ENCODE measurements at regions not wholly inside any gene's neighbourhood (a gene's known extent, or its start where the extent isn't known, plus 50 kb on each side); places are given as distances from the start of the nearest gene placed in this dataset.

DNA sequence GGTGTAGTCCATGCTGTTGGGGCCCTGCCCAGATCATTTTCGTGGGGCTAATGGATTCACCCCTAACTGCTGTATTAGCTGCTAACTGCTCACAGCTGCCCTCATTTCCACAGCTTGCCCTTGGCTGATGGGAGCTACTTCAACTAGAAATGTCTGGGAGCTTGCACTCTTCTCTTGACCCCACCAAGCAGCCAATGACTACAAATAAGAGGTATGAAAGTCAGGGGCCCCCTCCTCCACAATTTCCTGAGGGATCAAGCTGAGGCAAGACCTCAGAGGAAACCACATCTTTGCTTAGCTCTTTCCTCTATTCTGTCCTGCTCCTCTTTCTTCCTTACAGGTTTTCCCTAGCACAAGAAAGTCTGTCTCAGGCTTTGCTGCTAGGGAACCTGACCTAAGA, 397.5 kb downstream of the MLLT3 start:
- Histone ChIP-seq H3K9me3 (replicated peaks; ENCODE audit: control insufficient read depth, low read depth, low read length) (no peaks in the 10 kb centered on the region), H3K36me3 (ENCODE audit: control insufficient read depth, insufficient read depth, low read length) (no peaks in the 10 kb centered on the region), H3K27ac (ENCODE audit: low read length) (no peak overlapping the region), H3K4me3 (ENCODE audit: low read length) (no peak overlapping the region), H3K27me3 (ENCODE audit: control insufficient read depth, insufficient read depth, low read length) (no peaks in the 10 kb centered on the region), H3K4me1 (ENCODE audit: control insufficient read depth, insufficient read depth, low read length) (no peaks in the 10 kb centered on the region)
- DNase-seq = no peak
- 0% methylated on average over 1 of the region's 1 CpG for WGBS (ENCODE audit: insufficient coverage)

DNA sequence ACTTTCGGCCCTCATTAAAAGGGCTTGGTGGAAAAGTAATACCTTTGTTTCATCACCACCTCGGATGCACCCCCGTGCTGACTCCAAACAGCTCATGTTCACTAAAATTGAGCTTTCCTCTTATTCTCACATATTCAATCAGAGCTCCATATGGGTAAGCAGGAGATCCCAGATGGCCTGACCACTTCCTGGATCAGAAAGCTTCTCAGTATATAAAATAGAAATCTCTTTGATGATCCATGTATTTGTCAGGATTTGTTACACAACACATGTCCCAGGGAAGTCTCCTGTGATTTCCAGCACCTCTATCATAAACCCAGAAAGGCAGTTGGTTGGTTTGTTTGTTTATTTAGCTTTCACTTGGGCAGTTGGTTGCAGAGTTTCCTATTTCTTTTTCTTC, 402.0 kb downstream of the MLLT3 start:
- no peaks in the 10 kb centered on the region for H3K4me1 ChIP-seq (ENCODE audit: control insufficient read depth, insufficient read depth, low read length)
- no peak overlapping the region for H3K4me3 ChIP-seq (ENCODE audit: low read length)
- H3K9me3 ChIP-seq (replicated peaks; ENCODE audit: control insufficient read depth, low read depth, low read length) = no peaks in the 10 kb centered on the region
- no peaks in the 10 kb centered on the region for H3K36me3 ChIP-seq (ENCODE audit: control insufficient read depth, insufficient read depth, low read length)
- whole genome bisulfite sequencing (ENCODE audit: insufficient coverage) = no CpG with 5 or more reads among the region's 3 CpGs
- no peak for DNase-seq
- H3K27ac ChIP-seq (ENCODE audit: low read length) = no peak overlapping the region
- no peaks in the 10 kb centered on the region for H3K27me3 ChIP-seq (ENCODE audit: control insufficient read depth, insufficient read depth, low read length)

DNA sequence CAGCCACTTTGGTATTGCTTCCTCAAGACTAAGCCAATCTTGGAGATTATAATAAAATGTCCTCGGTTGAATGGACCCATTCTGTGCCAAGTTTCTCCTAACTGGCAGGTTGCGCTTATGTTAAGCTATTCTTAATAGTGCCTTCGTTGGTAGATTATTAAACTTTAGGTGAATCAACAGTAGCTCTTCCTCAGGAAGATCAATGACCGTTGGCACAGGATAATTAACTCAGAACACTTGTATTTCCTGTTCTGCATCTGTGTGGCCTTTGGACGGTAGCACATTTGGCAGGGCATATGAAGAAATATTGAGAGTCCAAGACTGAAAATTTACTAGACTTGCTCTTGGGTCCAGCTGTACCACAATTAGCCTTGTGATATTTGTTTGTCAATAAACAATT, 402.9 kb downstream of the MLLT3 start:
- WGBS (ENCODE audit: insufficient coverage) = 46% methylated on average over 2 of the region's 5 CpGs
- no peak overlapping the region for H3K4me3 ChIP-seq (ENCODE audit: low read length)
- no peaks in the 10 kb centered on the region for H3K9me3 ChIP-seq (replicated peaks; ENCODE audit: control insufficient read depth, low read depth, low read length)
- no peak overlapping the region for H3K27ac ChIP-seq (ENCODE audit: low read length)
- no peak for DNase-seq
- no peaks in the 10 kb centered on the region for H3K4me1 ChIP-seq (ENCODE audit: control insufficient read depth, insufficient read depth, low read length)
- H3K36me3 ChIP-seq (ENCODE audit: control insufficient read depth, insufficient read depth, low read length) = no peaks in the 10 kb centered on the region
- no peaks in the 10 kb centered on the region for H3K27me3 ChIP-seq (ENCODE audit: control insufficient read depth, insufficient read depth, low read length)

DNA sequence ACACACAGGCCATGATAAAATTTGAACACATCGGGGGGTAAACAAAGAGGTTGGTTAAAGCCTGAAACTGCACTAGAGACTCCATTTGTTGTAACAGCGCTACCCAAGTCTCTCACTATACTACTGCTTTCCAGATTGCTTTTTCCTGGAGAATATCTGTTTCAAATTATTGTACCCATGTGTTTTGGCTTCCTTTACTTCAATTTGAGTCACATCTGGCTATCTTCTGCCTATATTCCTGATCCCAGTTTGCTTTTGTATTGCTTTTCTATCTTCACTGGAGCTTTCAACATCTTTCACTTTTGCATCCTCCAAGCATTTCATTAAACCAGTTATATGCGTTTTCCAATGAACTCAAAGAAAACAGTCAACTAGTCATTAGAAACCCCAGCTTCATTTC, 404.7 kb downstream of the MLLT3 start:
- H3K4me1 ChIP-seq (ENCODE audit: control insufficient read depth, insufficient read depth, low read length) = no peaks in the 10 kb centered on the region
- H3K4me3 ChIP-seq (ENCODE audit: low read length) = no peak overlapping the region
- H3K9me3 ChIP-seq (replicated peaks; ENCODE audit: control insufficient read depth, low read depth, low read length) = no peaks in the 10 kb centered on the region
- no peaks in the 10 kb centered on the region for H3K36me3 ChIP-seq (ENCODE audit: control insufficient read depth, insufficient read depth, low read length)
- peak; percentile 13 for DNase-seq
- WGBS (ENCODE audit: insufficient coverage) = 80% methylated on average over 1 of the region's 3 CpGs
- no peaks in the 10 kb centered on the region for H3K27me3 ChIP-seq (ENCODE audit: control insufficient read depth, insufficient read depth, low read length)
- H3K27ac ChIP-seq (ENCODE audit: low read length) = no peak overlapping the region

DNA sequence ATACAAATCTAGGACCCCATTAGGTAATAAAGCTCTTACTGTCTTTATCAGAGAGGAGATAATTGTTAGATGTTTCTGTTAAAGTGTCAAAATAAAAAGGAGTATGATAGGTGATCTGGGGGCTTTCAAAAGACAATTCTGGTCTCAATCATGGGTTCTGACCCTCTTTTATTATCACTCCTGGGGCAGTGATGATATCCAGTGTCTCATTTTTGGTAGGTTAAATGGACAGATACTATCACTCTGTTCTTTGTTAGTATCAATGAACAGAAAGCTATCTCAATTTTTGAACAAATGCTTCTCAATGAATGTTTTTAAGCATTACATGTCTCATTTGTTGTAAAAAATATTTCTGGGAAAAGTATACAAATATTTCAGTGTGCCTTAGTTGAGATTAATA, 405.9 kb downstream of the MLLT3 start:
- H3K27me3 ChIP-seq (ENCODE audit: control insufficient read depth, insufficient read depth, low read length) = no peaks in the 10 kb centered on the region
- H3K36me3 ChIP-seq (ENCODE audit: control insufficient read depth, insufficient read depth, low read length) = no peaks in the 10 kb centered on the region
- no peak for DNase-seq
- no peak overlapping the region for H3K4me3 ChIP-seq (ENCODE audit: low read length)
- no peaks in the 10 kb centered on the region for H3K4me1 ChIP-seq (ENCODE audit: control insufficient read depth, insufficient read depth, low read length)
- no peak overlapping the region for H3K27ac ChIP-seq (ENCODE audit: low read length)
- H3K9me3 ChIP-seq (replicated peaks; ENCODE audit: control insufficient read depth, low read depth, low read length) = no peaks in the 10 kb centered on the region

DNA sequence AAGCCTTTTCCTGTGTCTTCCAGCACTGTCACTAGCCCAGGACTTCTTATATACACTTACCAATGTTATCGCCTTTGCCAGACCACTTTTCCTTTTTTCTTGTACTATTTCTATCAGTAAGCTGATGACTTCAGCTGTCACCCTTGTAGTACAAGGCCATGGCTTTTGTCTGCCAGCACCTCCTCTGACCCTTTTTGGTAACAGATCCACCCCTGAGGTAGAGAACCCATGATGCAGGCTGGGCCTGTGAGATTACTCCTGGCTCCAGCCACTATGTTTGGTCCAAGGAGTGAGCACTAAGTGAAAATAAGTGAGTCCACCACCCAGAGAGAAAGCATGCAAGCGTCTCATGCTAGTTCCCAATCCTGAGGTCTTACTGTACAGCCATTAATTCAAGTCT, 406.7 kb downstream of the MLLT3 start:
- Histone ChIP-seq H3K27ac (ENCODE audit: low read length) (no peak overlapping the region), H3K36me3 (ENCODE audit: control insufficient read depth, insufficient read depth, low read length) (no peaks in the 10 kb centered on the region), H3K4me3 (ENCODE audit: low read length) (no peak overlapping the region), H3K4me1 (ENCODE audit: control insufficient read depth, insufficient read depth, low read length) (no peaks in the 10 kb centered on the region), H3K9me3 (replicated peaks; ENCODE audit: control insufficient read depth, low read depth, low read length) (no peaks in the 10 kb centered on the region), H3K27me3 (ENCODE audit: control insufficient read depth, insufficient read depth, low read length) (no peaks in the 10 kb centered on the region)
- 100% methylated on average over 1 of the region's 2 CpGs for WGBS (ENCODE audit: insufficient coverage)
- DNase-seq = no peak

DNA sequence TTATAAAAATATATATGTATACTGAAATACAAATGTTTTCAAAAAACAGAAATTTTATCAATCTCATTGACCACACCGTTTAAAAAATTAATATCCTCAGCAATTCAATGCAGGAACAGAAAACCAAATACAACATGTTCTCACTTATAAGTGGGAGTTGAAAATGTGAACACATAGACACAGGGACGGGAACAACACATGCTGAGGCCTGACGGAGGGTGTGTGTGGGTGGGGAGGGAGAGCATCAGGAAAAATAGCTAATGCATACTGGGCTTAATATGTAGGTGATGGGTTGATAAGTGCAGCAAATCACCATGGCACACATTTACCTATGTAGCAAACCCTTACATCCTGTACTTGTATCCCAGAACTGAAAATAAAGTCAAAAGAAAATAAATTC, 409.5 kb downstream of the MLLT3 start:
- no peaks in the 10 kb centered on the region for H3K36me3 ChIP-seq (ENCODE audit: control insufficient read depth, insufficient read depth, low read length)
- H3K4me3 ChIP-seq (ENCODE audit: low read length) = no peak overlapping the region
- no peak overlapping the region for H3K27ac ChIP-seq (ENCODE audit: low read length)
- no peaks in the 10 kb centered on the region for H3K4me1 ChIP-seq (ENCODE audit: control insufficient read depth, insufficient read depth, low read length)
- H3K9me3 ChIP-seq (replicated peaks; ENCODE audit: control insufficient read depth, low read depth, low read length) = no peaks in the 10 kb centered on the region
- H3K27me3 ChIP-seq (ENCODE audit: control insufficient read depth, insufficient read depth, low read length) = no peaks in the 10 kb centered on the region
- no CpG with 5 or more reads among the region's 3 CpGs for WGBS (ENCODE audit: insufficient coverage)
- DNase-seq = no peak

DNA sequence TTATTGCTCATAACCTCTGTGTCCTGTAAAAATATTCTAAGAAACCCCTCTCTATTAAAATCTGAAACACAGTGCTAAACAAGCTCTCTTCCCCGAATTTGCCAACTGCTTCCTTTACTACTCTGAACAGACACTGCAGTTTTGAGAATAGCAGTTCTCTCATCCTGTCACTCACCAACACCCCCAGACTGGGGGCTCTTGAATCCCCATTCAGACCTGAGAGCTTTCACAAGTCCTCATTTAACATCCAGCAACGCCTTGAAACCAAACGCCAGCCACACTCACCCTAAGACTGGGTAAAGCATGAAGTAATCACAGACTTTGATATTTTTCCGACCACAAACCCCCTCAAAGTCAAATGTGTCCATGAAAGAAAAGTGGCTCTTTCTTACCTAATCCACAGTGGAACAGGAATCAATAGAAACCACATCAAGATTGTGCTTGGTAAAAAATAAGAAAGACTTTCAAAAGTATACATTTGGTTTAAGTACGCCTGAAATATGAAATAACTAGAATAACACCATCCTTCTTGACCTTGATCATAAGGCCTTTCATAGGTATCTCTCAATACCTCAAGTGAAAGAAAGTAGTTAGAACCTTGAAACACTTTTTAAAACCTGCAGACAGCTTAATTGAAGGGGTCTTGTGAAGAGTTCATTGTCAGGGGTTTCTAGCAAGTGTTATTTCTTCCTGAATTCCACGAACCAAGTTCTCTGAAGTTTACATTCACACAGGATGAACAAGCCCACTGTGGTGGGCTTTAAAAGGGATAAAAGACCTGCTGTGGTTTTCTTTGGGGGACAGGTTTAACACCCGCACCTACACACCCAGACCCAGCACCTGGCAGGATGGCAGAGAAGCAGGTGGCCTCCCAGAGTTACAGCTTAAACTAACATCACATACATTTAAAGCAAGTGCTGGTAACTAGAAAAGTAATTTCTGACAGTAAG, 412.6 kb downstream of the MLLT3 start:
- Histone ChIP-seq H3K27me3 (ENCODE audit: control insufficient read depth, insufficient read depth, low read length) (no peaks in the 10 kb centered on the region), H3K9me3 (replicated peaks; ENCODE audit: control insufficient read depth, low read depth, low read length) (no peaks in the 10 kb centered on the region), H3K4me1 (ENCODE audit: control insufficient read depth, insufficient read depth, low read length) (no peaks in the 10 kb centered on the region), H3K4me3 (ENCODE audit: low read length) (no peak overlapping the region), H3K27ac (ENCODE audit: low read length) (no peak overlapping the region), H3K36me3 (ENCODE audit: control insufficient read depth, insufficient read depth, low read length) (no peaks in the 10 kb centered on the region)
- WGBS (ENCODE audit: insufficient coverage) = 25% methylated on average over 1 of the region's 7 CpGs
- DNase-seq = no peak

DNA sequence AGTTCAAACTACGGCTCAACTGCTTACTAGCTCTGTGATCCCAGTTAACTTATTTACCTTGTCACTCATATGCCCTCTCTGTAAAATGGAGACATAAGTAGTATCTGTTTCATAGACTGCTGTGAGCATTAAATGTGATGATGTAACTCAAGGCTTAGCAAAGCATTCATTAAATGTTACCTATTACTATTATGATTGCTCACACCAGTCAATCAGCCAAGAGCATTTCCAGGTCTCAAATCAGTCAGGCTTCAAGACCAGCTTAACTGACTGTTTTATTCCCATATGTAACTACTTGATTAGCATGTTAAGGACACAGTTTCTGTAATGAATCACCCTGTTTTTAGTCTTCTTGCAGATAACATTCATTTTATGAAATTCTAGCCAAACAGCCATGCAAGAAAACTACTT, 413.3 kb downstream of the MLLT3 start:
- WGBS (ENCODE audit: insufficient coverage) = no CpG with 5 or more reads among the region's 1 CpG
- no peaks in the 10 kb centered on the region for H3K4me1 ChIP-seq (ENCODE audit: control insufficient read depth, insufficient read depth, low read length)
- no peaks in the 10 kb centered on the region for H3K27me3 ChIP-seq (ENCODE audit: control insufficient read depth, insufficient read depth, low read length)
- H3K4me3 ChIP-seq (ENCODE audit: low read length) = no peak overlapping the region
- H3K27ac ChIP-seq (ENCODE audit: low read length) = no peak overlapping the region
- DNase-seq = no peak
- no peaks in the 10 kb centered on the region for H3K9me3 ChIP-seq (replicated peaks; ENCODE audit: control insufficient read depth, low read depth, low read length)
- H3K36me3 ChIP-seq (ENCODE audit: control insufficient read depth, insufficient read depth, low read length) = no peaks in the 10 kb centered on the region

DNA sequence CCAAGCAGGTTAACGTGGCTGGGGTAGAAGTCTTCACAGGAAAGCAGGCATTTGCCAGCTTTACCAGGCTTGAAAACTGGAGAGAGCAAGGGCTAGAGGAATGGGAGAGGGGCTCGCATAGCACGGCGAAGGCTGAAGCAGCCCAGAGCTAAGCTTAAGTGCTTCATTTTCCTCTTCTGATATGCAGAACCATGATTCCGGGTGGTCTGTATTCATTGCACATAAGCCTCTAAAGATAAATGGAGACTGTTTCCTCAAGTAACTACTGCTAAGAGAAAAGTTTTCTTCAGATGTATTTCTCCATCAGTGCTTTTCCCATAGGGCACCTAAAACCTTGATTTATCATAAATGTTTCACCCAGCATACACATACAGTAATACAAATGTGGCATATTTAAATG, 414.1 kb downstream of the MLLT3 start:
- Histone ChIP-seq H3K36me3 (ENCODE audit: control insufficient read depth, insufficient read depth, low read length) (no peaks in the 10 kb centered on the region), H3K27me3 (ENCODE audit: control insufficient read depth, insufficient read depth, low read length) (no peaks in the 10 kb centered on the region), H3K4me3 (ENCODE audit: low read length) (no peak overlapping the region), H3K4me1 (ENCODE audit: control insufficient read depth, insufficient read depth, low read length) (no peaks in the 10 kb centered on the region), H3K27ac (ENCODE audit: low read length) (no peak overlapping the region), H3K9me3 (replicated peaks; ENCODE audit: control insufficient read depth, low read depth, low read length) (no peaks in the 10 kb centered on the region)
- no peak for DNase-seq
- 92% methylated on average over 3 of the region's 5 CpGs for WGBS (ENCODE audit: insufficient coverage)

DNA sequence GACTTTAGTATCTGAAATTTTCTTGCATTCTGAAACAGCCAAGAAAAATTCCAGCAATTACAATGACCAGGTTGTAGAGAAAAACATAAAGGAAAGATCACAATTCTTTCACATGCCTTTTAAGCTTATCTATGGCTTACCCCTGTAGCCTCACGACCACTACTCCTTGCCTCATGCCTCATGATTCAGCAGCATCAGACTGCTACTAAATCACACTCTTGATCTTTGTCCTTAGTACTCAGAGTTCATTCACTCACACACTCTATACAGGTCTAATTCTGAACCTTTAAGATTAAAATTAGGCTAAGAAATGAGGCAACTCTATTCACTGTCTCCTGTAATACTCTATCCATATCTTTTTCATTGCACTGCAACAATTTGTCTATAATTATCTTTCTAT, 415.1 kb downstream of the MLLT3 start:
- Histone ChIP-seq H3K27ac (ENCODE audit: low read length) (no peak overlapping the region), H3K36me3 (ENCODE audit: control insufficient read depth, insufficient read depth, low read length) (no peaks in the 10 kb centered on the region), H3K9me3 (replicated peaks; ENCODE audit: control insufficient read depth, low read depth, low read length) (no peaks in the 10 kb centered on the region), H3K27me3 (ENCODE audit: control insufficient read depth, insufficient read depth, low read length) (no peaks in the 10 kb centered on the region), H3K4me1 (ENCODE audit: control insufficient read depth, insufficient read depth, low read length) (no peaks in the 10 kb centered on the region), H3K4me3 (ENCODE audit: low read length) (no peak overlapping the region)
- DNase-seq = no peak
- WGBS (ENCODE audit: insufficient coverage) = no CpG with 5 or more reads among the region's 1 CpG
